ENCODE measurements at regions not wholly inside any gene's neighbourhood (a gene's known extent, or its start where the extent isn't known, plus 50 kb on each side); places are given as distances from the start of the nearest gene placed in this dataset.

DNA sequence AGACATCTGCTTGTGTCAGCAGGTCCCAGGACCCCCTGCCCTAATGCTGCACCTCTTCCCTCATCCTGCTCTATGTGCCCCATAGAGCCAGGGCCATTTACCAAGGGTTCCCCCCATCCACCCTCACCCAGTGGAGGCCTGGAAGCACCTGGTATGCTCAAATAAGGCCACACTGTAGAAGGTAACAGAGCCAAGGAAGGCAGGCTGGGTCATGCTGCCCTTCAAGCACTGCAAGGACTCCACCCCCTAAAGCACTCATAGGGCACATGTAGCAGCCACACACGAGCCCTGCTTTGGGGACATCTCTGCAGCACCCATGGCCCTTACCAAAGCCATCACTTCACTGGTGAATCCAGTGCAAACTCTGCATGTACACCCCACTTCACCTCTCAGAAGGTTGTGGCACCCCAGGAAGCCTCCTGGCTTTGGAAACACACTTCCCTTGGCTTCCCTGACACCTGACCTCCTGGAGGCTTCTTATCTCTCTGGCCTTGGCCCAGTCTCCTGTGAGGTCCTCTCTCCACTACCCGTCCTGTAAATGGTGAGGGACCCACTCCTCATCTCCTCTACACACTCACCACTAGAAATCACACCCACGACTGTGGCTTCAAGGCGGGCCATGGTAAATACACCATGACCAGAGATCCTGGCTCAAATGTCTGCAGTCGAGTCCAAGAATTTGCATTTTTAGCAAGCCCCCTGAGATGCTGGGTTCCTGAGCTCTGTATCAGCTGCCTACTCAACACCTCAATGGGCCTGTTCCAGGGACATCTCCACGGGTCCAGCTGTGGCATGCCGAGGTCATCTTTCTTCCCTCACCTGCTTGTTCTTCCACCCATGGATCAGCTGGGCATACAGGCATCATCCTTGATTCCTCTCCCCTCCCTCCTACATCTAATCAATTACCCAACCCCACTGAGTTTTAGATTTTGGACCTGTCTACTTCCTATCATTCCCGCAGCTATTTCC lies 80.9 kb upstream of the DOCK9 start:
- Histone ChIP-seq H3K27me3 (ENCODE audit: insufficient read depth, low read length) (no peaks in the 10 kb centered on the region), H3K4me3 (ENCODE audit: low read length) (no peak overlapping the region), H3K9me3 (ENCODE audit: low read length) (no peaks in the 10 kb centered on the region), H3K4me1 (ENCODE audit: insufficient read depth, low read length) (no peaks in the 10 kb centered on the region), H2AFZ (ENCODE audit: low read depth, low read length) (no peak overlapping the region), H3K36me3 (ENCODE audit: insufficient read depth, low read length) (no peaks in the 10 kb centered on the region)

DNA sequence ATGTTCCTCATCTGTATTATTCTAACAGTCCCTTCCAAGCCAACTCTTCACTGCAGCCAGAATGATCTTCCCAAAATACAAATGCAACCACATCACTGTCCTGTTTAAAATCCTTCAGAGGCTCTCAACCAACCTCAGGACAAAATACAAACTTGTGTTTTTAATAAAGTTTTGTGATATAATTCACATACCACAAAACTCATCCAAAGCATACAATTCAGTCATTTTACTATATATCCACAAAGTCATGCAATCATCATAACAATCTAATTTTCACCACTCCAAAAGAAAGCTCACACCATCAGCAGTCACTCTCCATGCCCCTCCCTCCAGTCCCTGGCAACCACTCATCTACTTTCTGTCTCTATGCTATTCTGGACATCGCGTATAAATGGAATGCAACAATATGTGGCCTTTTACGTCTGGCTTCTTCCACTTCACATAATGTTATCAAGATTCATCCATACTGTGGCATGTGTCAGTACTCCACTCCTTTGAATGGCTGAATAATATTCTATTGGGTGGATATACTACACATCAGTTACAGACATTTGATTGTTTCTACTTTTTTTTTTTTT lies 81.7 kb upstream of the DOCK9 start:
- no peaks in the 10 kb centered on the region for H3K27me3 ChIP-seq (ENCODE audit: insufficient read depth, low read length)
- H3K4me1 ChIP-seq (ENCODE audit: insufficient read depth, low read length): no peaks in the 10 kb centered on the region
- no peak overlapping the region for H3K4me3 ChIP-seq (ENCODE audit: low read length)
- no peak overlapping the region for H2AFZ ChIP-seq (ENCODE audit: low read depth, low read length)
- H3K36me3 ChIP-seq (ENCODE audit: insufficient read depth, low read length): no peaks in the 10 kb centered on the region
- no peaks in the 10 kb centered on the region for H3K9me3 ChIP-seq (ENCODE audit: low read length)

DNA sequence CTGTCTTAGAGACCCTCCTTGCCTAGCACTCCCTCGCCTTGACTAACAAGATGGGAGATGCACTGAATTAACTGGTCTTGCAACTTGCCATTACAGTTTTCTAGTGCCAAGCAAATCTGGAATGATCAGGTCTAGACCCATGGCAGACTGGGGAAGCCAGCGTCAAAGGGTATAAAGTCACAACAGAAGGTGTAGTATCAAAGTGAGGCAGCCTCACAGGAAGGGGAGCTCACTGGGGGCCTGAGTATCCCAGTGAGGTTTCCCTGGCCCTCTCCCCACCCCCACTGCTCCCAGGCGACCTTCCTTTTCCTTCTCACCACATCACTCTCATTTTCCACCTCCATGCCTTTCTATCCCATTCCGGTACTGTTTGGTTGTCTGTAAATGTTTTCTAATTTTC lies 83.5 kb upstream of the DOCK9 start:
- Histone ChIP-seq H3K4me1 (ENCODE audit: insufficient read depth, low read length) (no peaks in the 10 kb centered on the region), H3K4me3 (ENCODE audit: low read length) (no peak overlapping the region), H3K9me3 (ENCODE audit: low read length) (no peaks in the 10 kb centered on the region), H3K36me3 (ENCODE audit: insufficient read depth, low read length) (no peaks in the 10 kb centered on the region), H3K27me3 (ENCODE audit: insufficient read depth, low read length) (no peaks in the 10 kb centered on the region), H2AFZ (ENCODE audit: low read depth, low read length) (no peak overlapping the region)

DNA sequence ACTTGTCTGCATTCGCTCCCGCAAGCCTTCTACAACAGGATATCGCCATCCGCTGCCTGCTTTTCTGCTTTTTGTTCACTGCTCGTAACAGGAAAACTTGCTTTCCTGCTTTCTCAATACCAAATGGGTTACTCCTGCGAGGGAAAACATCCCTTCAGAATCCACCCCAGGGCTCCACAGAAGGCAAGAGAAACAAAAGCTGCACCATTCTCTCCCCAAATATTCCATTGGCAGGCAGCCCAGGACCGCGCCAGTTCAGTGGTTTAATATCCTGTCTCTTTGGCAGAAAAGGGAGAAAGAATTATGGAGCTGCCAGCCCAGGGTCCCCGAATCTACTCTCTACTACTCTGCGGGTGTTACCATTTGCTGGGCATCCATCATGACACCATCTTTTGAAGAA lies 84.7 kb upstream of the DOCK9 start:
- Histone ChIP-seq H3K4me1 (ENCODE audit: insufficient read depth, low read length) (no peaks in the 10 kb centered on the region), H3K9me3 (ENCODE audit: low read length) (no peaks in the 10 kb centered on the region), H3K4me3 (ENCODE audit: low read length) (no peak overlapping the region), H3K36me3 (ENCODE audit: insufficient read depth, low read length) (no peaks in the 10 kb centered on the region), H2AFZ (ENCODE audit: low read depth, low read length) (no peak overlapping the region), H3K27me3 (ENCODE audit: insufficient read depth, low read length) (no peaks in the 10 kb centered on the region)

DNA sequence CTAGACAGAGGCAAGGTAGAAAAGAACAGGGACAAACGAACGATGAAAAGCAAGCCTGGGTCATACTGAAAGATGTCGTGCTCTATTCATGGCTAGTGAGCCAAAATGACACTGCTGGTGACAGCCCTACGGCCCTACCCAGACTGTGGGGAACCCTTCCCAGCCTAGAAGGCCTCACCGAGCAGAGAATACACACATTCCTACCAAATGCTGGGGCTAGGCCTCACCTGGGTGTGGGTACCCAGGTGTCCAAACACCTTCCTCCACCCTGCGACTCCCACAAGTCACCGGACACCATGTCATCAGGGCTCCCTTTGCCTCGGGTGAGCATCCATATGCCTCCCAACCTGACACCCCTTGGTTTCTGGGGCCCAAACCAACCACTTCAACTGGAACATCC lies 85.3 kb upstream of the DOCK9 start:
- no peaks in the 10 kb centered on the region for H3K36me3 ChIP-seq (ENCODE audit: insufficient read depth, low read length)
- H2AFZ ChIP-seq (ENCODE audit: low read depth, low read length): no peak overlapping the region
- no peaks in the 10 kb centered on the region for H3K4me1 ChIP-seq (ENCODE audit: insufficient read depth, low read length)
- no peak overlapping the region for H3K4me3 ChIP-seq (ENCODE audit: low read length)
- no peaks in the 10 kb centered on the region for H3K9me3 ChIP-seq (ENCODE audit: low read length)
- no peaks in the 10 kb centered on the region for H3K27me3 ChIP-seq (ENCODE audit: insufficient read depth, low read length)

DNA sequence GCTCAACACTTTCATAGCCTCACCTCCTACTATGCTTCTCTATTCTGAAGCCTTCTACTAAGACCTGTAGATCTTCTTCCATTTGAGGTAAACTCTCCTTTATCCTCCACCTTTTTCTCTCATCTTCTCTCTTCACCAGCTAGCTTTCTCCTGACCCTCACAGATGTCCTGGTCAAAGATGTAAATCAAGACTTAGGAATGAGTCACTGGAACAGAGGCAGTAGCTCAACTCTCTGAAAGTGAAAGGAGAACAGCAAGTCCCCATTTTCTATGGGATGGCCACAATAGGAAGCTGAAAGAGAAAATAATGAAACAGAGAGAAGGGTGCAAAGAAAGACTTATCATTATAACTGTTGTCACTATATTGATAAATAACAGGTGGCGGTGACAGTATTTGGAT lies 86.1 kb upstream of the DOCK9 start:
- H2AFZ ChIP-seq (ENCODE audit: low read depth, low read length): no peak overlapping the region
- no peaks in the 10 kb centered on the region for H3K4me1 ChIP-seq (ENCODE audit: insufficient read depth, low read length)
- H3K27me3 ChIP-seq (ENCODE audit: insufficient read depth, low read length): no peaks in the 10 kb centered on the region
- H3K4me3 ChIP-seq (ENCODE audit: low read length): no peak overlapping the region
- H3K36me3 ChIP-seq (ENCODE audit: insufficient read depth, low read length): no peaks in the 10 kb centered on the region
- H3K9me3 ChIP-seq (ENCODE audit: low read length): no peaks in the 10 kb centered on the region

DNA sequence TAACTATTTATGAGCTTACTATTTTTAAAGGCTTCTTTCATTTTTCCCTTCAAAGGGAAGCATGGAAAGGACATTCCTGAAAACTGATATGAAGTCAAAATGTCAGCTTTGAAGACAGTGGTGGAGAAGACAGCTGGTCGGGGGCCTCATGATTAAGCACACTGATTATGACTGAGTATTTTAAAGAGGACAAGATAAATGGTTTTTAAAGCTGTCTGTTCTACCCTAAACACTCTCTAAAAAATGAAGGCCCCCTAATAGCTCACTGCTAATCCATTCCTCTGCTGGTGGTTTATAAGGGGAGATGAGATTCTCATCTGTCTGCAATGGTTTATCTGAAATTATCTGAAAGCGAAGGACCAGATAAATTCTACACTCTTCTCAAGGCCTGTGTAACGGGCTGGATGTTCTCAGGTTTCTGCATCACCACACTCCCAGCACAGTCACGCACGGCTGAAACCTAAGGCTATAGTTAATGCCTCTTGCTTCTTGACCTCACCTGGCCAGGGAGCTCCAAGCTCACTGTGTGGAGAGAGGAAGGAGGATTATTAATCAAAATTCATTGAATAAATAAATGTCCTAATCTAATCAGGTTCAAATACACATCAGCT lies 86.9 kb upstream of the DOCK9 start:
- Histone ChIP-seq H3K27me3 (ENCODE audit: insufficient read depth, low read length) (no peaks in the 10 kb centered on the region), H3K9me3 (ENCODE audit: low read length) (no peaks in the 10 kb centered on the region), H3K36me3 (ENCODE audit: insufficient read depth, low read length) (no peaks in the 10 kb centered on the region), H3K4me3 (ENCODE audit: low read length) (no peak overlapping the region), H3K4me1 (ENCODE audit: insufficient read depth, low read length) (no peaks in the 10 kb centered on the region), H2AFZ (ENCODE audit: low read depth, low read length) (no peak overlapping the region)

DNA sequence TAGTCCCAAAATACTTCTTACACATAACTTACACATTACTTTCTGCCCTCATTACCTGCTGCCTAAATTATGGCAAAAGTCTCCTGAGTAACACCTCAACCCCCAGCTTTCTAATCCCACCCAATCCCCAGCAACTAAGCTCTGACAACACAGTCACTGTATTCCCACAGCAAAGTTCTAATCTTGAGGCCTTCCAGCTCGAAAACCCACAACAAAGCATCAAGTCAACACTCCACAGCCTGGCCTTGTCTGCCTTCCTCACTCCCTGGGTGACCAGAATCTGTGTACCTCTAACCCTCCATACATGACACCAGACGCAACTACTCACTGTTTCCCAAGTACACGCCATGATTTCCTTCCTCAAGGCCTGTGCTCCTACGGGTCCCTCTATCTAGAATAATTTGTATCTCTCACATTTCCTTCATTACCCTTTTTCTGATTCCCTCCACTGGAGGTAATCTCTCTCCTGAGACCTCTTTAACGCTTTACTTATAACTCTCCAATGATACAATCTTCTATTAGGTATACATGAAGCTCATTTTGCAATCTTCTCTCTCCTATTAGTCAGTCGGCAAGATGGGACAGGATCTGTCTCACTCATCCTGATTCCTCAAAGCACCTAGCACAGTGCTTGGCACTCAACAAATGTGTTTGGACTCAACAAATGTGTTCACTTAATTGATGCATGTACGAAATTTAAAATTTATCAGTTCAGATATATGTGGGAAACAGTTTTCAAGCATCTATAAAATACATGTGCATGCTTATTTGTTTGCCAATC lies 87.6 kb upstream of the DOCK9 start:
- no peaks in the 10 kb centered on the region for H3K9me3 ChIP-seq (ENCODE audit: low read length)
- H3K4me1 ChIP-seq (ENCODE audit: insufficient read depth, low read length): no peaks in the 10 kb centered on the region
- H3K36me3 ChIP-seq (ENCODE audit: insufficient read depth, low read length): no peaks in the 10 kb centered on the region

DNA sequence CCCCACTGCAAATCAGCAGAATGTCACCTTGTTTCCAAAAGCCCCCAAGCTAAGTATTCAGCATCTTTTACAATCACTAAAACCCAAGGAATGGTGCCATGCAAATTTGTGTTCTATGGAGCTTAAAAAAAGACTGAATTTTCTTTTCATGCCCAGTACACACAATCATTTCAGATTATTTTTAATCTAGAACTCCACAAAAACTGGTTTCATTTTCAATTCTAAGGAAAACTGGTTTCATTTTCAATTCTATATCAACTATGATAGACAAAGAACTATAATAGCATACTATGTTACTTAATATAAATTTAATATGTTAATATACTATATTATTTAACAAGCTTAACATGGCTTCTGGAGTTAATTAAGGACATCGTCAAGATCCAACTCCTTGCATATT lies 88.4 kb upstream of the DOCK9 start:
- Histone ChIP-seq H3K4me1 (ENCODE audit: insufficient read depth, low read length) (no peaks in the 10 kb centered on the region), H2AFZ (ENCODE audit: low read depth, low read length) (no peak overlapping the region), H3K36me3 (ENCODE audit: insufficient read depth, low read length) (no peaks in the 10 kb centered on the region), H3K27me3 (ENCODE audit: insufficient read depth, low read length) (no peaks in the 10 kb centered on the region), H3K9me3 (ENCODE audit: low read length) (no peaks in the 10 kb centered on the region), H3K4me3 (ENCODE audit: low read length) (no peak overlapping the region)

More for the DNA sequence above, 87.6 kb upstream of the DOCK9 start:
- Histone ChIP-seq H3K27me3 (ENCODE audit: insufficient read depth, low read length) (no peaks in the 10 kb centered on the region), H3K4me3 (ENCODE audit: low read length) (no peak overlapping the region), H2AFZ (ENCODE audit: low read depth, low read length) (no peak overlapping the region)

DNA sequence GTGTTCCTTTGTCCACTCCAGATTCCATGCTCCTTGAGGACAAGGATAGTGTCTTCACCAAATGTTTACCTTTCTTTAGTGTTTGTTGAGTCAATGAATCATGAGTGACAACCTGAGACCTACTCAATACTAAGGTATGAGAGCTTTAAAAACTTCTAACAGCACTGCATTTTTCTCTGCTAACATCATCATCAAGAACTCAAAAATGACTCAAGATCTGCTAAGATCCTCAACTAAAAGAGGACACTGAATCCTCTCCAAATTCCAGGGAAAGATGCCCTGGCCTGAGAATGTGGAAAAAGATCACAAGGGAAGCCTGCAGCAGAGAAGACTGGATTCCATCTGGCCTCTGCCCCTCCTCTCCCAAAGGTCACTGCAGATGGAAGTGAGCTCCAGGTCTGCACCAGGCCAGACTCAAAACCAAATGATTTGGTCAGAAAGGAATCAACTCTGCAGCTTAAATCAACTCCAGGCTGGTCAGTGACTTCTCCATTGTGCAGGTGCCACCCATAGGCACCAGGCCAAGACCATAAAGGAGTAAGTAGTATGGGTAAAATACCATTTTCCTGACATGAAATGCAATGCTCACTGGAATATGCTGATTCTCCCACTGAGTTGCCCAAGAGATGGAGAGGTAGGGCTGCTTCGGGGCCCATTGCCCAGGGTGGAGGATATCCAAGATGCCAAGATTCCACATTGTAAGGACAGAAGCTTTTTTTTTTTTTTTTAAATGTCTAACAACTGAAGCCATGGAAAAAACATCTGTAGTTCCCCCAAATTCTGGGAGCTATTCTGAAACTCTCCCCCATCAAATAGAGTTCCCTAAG lies 89.5 kb upstream of the DOCK9 start:
- Histone ChIP-seq H3K4me3 (ENCODE audit: low read length) (no peak overlapping the region), H3K36me3 (ENCODE audit: insufficient read depth, low read length) (no peaks in the 10 kb centered on the region), H2AFZ (ENCODE audit: low read depth, low read length) (no peak overlapping the region), H3K27me3 (ENCODE audit: insufficient read depth, low read length) (no peaks in the 10 kb centered on the region), H3K9me3 (ENCODE audit: low read length) (no peaks in the 10 kb centered on the region), H3K4me1 (ENCODE audit: insufficient read depth, low read length) (no peaks in the 10 kb centered on the region)

DNA sequence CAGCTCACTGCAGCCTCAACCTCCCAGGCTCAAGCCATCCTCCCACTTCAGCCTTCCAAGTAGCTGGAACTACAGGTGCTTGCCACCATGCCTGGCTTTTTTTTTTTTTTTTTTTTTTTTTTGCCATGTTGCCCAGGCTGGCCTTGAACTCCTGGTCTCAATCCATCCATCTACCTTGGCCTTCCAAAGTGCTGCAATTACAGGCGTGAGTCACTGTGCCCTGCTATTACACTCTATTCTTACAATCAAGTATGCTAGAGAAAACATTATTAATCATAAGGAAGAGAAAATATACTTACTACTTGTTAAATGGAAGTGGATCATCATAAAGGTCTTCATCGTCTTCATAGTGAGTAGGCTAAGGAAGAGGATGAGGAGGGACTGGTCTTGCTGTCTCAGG lies 93.3 kb upstream of the DOCK9 start:
- Histone ChIP-seq H2AFZ (ENCODE audit: low read depth, low read length) (no peak overlapping the region), H3K27me3 (ENCODE audit: insufficient read depth, low read length) (no peaks in the 10 kb centered on the region), H3K36me3 (ENCODE audit: insufficient read depth, low read length) (no peaks in the 10 kb centered on the region), H3K9me3 (ENCODE audit: low read length) (peaks cover 6% of the 10 kb centered on the region), H3K4me3 (ENCODE audit: low read length) (no peak overlapping the region), H3K4me1 (ENCODE audit: insufficient read depth, low read length) (no peaks in the 10 kb centered on the region)

DNA sequence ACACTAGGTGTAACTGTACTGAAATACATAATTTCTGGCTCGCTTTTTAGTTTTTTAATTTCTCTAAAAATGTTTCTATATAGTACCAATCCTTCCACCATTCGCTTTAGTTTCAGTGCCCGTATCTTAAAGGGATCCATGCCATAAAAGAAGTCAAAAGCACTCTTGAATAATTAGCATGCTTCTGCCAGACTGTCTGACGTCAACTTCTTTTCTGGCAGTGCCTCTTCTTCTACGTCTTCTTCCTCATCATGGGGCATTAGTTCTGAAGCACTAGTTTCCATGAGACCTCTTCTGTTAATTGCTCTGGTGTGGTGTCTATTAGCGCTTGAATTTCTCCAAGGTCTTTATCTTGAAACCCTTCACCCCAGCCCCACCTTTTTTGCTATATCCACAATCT lies 93.8 kb upstream of the DOCK9 start:
- no peaks in the 10 kb centered on the region for H3K4me1 ChIP-seq (ENCODE audit: insufficient read depth, low read length)
- H3K4me3 ChIP-seq (ENCODE audit: low read length): no peak overlapping the region
- peaks cover 6% of the 10 kb centered on the region for H3K9me3 ChIP-seq (ENCODE audit: low read length)
- no peaks in the 10 kb centered on the region for H3K27me3 ChIP-seq (ENCODE audit: insufficient read depth, low read length)
- no peaks in the 10 kb centered on the region for H3K36me3 ChIP-seq (ENCODE audit: insufficient read depth, low read length)
- H2AFZ ChIP-seq (ENCODE audit: low read depth, low read length): no peak overlapping the region

Data from neuron (in vitro differentiated cells).